Umbilical cord (tissue), 1 donor: ENCODE measurements at regions not wholly inside any gene's neighbourhood (a gene's known extent, or its start where the extent isn't known, plus 50 kb on each side); places are given as distances from the start of the nearest gene placed in this dataset.

Source experiments
- DNase-seq: peaks from one replicate; pipeline ENCODE4 v3.0.0-alpha.2; 2015; ENCODE audit warnings: low spot score

DNA sequence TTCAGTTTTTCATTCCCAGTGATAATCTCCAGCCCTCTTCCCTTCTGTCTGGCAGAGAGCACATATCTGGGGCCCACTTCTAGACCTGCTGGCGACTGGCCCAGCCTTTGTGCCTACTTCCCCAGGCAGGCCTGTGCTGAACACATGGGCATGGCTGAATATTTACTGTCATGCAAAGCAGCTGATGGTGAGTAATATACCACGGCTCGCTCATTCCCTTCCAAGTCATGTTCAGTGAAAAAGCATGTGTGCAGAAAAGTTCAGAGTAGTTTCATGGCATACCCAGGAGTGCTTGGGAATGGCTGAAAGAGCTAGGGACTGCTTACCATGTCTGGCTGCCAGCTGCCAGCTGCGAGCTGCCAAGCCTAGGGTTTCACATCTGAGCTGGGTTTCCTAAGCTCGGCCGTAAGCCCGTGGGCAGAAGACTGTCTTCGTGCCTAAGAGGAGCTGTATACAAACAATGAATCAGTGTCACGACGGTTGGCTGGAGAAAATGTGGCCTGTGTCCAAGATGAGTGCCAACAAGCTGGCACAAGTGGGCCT lies 179.9 kb upstream of the PELI2 start:
- DNase-seq = peak; percentile 26

GRCh38 chr14:55942076-55942654 lies 176.0 kb upstream of the PELI2 start:
- DNase-seq = no peak

- DNase-seq = no peak
Measured at GRCh38 chr14:55942826-55943225, 175.4 kb upstream of the PELI2 start.

DNA sequence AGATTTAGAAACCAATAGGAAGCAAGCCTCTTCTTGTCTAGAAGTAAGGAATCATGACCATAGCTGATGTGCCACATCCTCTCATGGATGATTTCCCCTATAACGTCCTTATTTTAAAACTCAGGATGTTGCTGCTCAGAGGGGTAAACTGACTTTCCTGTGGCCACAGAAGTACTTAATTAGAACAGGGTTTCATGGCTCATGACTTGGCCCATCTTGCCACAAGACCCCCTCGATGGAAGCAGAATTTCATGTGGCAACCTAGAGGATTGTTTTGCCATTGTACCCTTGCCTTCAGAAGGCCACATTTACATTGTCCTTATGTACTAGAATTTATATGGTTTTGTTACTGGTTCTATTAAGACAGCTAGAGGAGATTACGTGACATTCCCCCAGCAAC lies 173.5 kb upstream of the PELI2 start:
- DNase-seq = no peak

DNA sequence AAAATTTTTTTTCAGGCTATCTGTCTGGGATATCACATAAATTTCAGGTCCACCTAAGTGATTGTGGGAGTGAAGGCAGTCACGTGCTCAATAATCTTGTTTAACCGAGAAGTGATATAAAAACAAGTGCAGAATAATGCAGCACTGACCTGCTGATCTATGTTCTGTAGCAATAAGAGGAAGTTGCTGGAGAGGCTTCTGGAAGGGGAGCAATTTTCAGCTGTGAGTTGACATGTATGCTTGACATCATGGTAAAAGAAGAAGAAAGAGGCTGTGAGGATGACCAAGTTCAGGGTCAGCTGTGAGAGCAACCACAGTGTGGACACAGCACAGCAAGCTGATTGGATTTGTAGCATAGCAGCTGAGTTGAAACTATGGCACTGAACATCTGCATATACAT lies 172.0 kb upstream of the PELI2 start:
- DNase-seq = no peak

GRCh38 chr14:55948399-55948798 lies 169.8 kb upstream of the PELI2 start:
- no peak for DNase-seq

DNA sequence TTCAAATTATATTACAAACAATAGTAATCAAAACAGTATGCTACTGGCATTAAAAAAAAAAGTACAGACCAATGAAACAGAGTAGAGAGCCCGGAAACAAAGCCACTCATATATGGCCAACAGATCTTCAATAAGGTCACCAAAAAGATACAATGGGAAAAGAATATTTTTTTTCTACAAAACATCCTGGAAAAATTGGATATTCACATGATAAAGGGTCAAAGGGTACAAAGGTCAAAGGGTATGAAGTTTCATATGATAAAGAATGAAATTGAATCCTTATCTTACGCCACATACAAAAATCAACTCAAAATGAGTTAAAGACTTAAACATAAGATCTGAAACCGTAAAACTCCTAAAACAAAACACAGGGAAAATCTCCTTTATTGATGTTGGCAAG lies 168.5 kb upstream of the PELI2 start:
- no peak for DNase-seq

DNA sequence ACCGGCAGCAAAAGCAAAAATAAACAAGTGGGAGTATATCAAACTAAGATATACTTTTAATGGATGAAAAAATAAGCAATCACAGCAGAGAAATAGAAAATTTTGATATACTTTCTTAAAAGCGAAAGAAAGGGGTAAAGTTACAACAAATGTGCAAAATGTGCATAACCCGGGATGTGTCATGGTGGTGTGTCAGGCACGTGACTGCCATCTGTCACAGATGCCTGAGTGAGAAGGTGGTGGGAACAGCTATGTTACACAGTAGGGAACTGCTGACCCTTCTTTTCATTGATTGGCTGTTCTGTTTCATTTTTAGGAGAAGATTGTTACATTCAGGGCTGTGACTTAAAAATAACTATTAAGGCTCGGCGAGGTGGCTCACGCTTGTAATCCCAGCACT lies 168.1 kb upstream of the PELI2 start:
- DNase-seq = no peak

- no peak for DNase-seq
Measured at GRCh38 chr14:55951341-55952206, 166.6 kb upstream of the PELI2 start.

DNA sequence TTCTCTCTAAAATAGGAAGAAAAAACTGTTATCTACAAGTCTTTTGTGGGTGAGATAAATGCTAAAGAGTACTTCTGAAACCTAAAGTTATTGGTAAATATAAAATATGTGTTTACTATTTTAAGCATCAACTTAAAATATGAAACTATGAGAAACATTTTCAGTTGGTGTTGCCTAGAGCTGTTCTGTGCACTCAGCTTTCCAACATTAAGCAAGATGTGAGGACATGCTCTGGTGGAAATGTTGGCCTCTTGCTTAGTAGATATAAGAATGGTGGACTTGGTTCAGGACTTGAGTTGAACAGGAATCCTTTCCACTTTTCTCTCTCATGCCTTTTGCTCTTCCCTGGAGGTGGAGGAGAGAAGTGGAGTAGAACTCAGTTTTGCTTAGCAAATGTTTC lies 164.1 kb upstream of the PELI2 start:
- DNase-seq = no peak

DNA sequence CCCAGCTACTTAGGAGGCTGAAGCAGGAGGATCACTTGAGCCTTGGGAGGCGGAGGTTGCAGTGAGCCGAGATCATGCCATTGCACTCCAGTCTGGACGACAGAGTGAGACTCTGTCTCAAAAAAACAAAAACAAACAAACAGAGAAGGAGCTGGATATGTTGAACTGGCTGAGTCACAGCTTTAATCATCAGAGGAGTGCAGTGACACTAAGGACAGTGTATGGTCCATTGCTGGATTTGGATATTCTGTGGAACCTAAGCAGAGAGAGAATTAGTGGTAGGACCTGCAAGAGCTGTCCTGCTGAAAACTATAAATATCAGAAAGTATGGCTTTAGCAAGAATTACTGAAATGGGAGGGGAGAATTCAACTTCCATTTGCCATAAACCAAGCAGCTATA lies 163.0 kb upstream of the PELI2 start:
- DNase-seq = no peak

GRCh38 chr14:55957950-55958349 lies 160.3 kb upstream of the PELI2 start:
- DNase-seq = no peak

- peak; percentile 28 for DNase-seq
Measured at GRCh38 chr14:55963295-55963694, 154.9 kb upstream of the PELI2 start.

GRCh38 chr14:55964091-55964490 lies 154.1 kb upstream of the PELI2 start:
- DNase-seq = no peak

GRCh38 chr14:55964821-55965220 lies 153.4 kb upstream of the PELI2 start:
- DNase-seq = peak; percentile 8

DNA sequence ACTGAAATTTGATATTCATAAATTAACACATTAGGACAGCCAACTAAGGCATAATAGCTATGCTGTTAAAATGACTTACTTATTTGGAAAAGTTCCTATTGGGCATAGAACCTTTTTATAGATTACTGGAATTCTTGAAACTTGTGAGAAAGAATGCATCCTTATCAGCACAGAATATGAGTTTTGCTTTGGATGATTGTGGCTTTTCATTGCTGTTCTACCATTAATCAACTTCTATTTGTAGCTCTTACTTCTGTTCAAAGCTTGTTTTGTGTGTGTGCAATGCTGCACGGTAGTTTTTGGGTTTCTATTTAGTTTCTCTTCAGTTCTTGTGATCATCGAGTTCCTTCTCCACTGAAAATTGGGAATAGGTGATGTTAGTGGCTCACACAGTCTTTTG lies 152.4 kb upstream of the PELI2 start:
- no peak for DNase-seq

DNA sequence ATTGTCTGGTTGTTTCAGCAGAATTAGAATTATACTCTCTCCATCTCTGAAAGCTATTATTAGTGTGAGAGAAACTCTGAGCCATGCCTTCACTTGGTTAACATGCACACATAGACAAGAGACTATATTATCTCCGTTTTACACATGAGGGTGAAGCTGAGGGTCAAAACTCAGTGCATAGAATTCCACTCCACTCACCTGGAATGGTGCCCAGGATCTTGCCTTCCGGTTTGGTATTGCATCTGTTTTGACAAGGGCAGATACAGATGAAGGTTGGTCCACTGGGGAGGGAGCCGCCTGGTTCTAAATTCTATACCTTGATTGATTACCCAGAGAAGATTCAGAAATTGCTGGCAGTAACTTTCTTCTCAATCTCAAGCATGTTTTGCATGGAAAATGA lies 149.5 kb upstream of the PELI2 start:
- DNase-seq = no peak

- DNase-seq = no peak
Measured at GRCh38 chr14:55973285-55973800, 144.9 kb upstream of the PELI2 start.

GRCh38 chr14:55973911-55974630 lies 144.1 kb upstream of the PELI2 start:
- DNase-seq = peak; percentile 4

- no peak for DNase-seq
Measured at GRCh38 chr14:55975281-55975910, 142.8 kb upstream of the PELI2 start.

- DNase-seq = no peak
Measured at GRCh38 chr14:55976219-55976618, 142.0 kb upstream of the PELI2 start.

- DNase-seq = no peak
Measured at GRCh38 chr14:55976655-55977054, 141.6 kb upstream of the PELI2 start.
